HCT116 (cell line): ENCODE measurements at regions not wholly inside any gene's neighbourhood (a gene's known extent, or its start where the extent isn't known, plus 50 kb on each side); places are given as distances from the start of the nearest gene placed in this dataset.

Source experiments
- ATAC-seq: fragments of 200-7000 bp; cut with Tn5 transposase; 2 replicates; pipeline ENCODE4 v1.9.1; 2020; ENCODE audit warnings: mild to moderate bottlenecking, moderate library complexity
- BruUV-seq: library from RNA; stranded (reverse); fragments of 400-500 nt; replicated peaks from 2 replicates; lab custom pipeline; 2021; lab: Mats Ljungman, UMichigan
- CTCF ChIA-PET: fragments of 300-600 bp; sonication (Branson Sonifier 250); formaldehyde crosslinking; loops from one replicate; lab custom pipeline; 2021; ENCODE audit warnings: antibody characterized with exemption; lab: Charles Lee
- POLR2A ChIA-PET: fragments of 300-600, 350-600 bp; sonication (Branson Sonifier 250); formaldehyde crosslinking; loops from one replicate; lab custom pipeline; 2021; ENCODE audit warnings: antibody characterized with exemption; lab: Charles Lee
- RAD21 ChIA-PET, 2 experiments: fragments of 300-600 bp; sonication (Branson Sonifier 250); formaldehyde crosslinking; loops; one replicate each; lab custom pipeline; 2023; ENCODE audit warnings: low total read pairs in 2 of 2; ENCODE audit not compliant: uncharacterized antibody in 2 of 2, unreplicated experiment in 2 of 2, low non-redundant PET in 1 of 2; lab: Charles Lee
- DNase-seq: peaks from one replicate; pipeline ENCODE4 v3.0.0-alpha.2; 2010; ENCODE audit warnings: low read depth, low spot score
- H2AFZ ChIP-seq: fragments of 200-600 bp; shearing (Covaris generic), sonication (generic); 2 replicates; pipeline ENCODE4 v1.6.1; 2017; ENCODE audit warnings: low read depth, mixed run types, mixed read lengths, antibody characterized with exemption, low read length; ENCODE audit not compliant: poor library complexity, severe bottlenecking
- H3K27ac ChIP-seq: 2 replicates; pipeline ENCODE4 v1.5.1; 2012; ENCODE audit warnings: low read depth, low read length
- H3K27me3 ChIP-seq: fragments of 200-600 bp; sonication (generic); 2 replicates; pipeline ENCODE4 v1.6.1; 2016; ENCODE audit warnings: mixed run types, low read length, mixed read lengths; ENCODE audit not compliant: insufficient read depth
- H3K36me3 ChIP-seq, 2 experiments: fragments of 200-500 bp in 1 of 2; fragments of 200-600 bp in 1 of 2; sonication (Bioruptor generic) in 1 of 2; sonication (generic) in 1 of 2; 2 replicates each; pipeline versions ENCODE4 v1.5.1 to v1.6.1; 2014 to 2016; ENCODE audit warnings: low read length in 2 of 2, inconsistent platforms in 1 of 2, mixed read lengths in 1 of 2, mixed run types in 1 of 2; ENCODE audit not compliant: insufficient read depth in 2 of 2, control insufficient read depth in 1 of 2
- H3K4me1 ChIP-seq, 2 experiments: fragments of 200-600 bp in 1 of 2; sonication (generic) in 1 of 2; 2 replicates each; pipeline versions ENCODE4 v1.5.1 to v1.6.1; 2012 to 2017; ENCODE audit warnings: low read length in 2 of 2, inconsistent platforms in 1 of 2, mild to moderate bottlenecking in 1 of 2, mixed read lengths in 1 of 2, mixed run types in 1 of 2, moderate library complexity in 1 of 2; ENCODE audit not compliant: insufficient read depth in 2 of 2, control insufficient read depth in 1 of 2
- H3K4me2 ChIP-seq: fragments of 200-600 bp; sonication (generic); 2 replicates; pipeline ENCODE4 v1.6.1; 2017; ENCODE audit warnings: mixed run types, low read length, mixed read lengths
- H3K4me3 ChIP-seq, 2 experiments: fragments of 200-600 bp in 1 of 2; sonication (generic) in 1 of 2; replicated peaks in 1 of 2; 2 replicates each; pipeline ENCODE4 v1.5.1; 2011 to 2016; ENCODE audit warnings: low read length in 2 of 2, control low read depth in 1 of 2, low read depth in 1 of 2, mild to moderate bottlenecking in 1 of 2, mixed read lengths in 1 of 2, mixed run types in 1 of 2
- H3K79me2 ChIP-seq: fragments of 200-600 bp; sonication (generic); 2 replicates; pipeline ENCODE4 v1.6.1; 2017; ENCODE audit warnings: mild to moderate bottlenecking, mixed run types, low read length, moderate library complexity, mixed read lengths; ENCODE audit not compliant: insufficient read depth
- H3K9ac ChIP-seq: fragments of 200-600 bp; sonication (generic); 2 replicates; pipeline ENCODE4 v1.6.1; 2016; ENCODE audit warnings: low read length, mixed read lengths
- H3K9me2 ChIP-seq: fragments of 200-600 bp; sonication (generic), shearing (Covaris generic); 2 replicates; pipeline ENCODE4 v1.6.1; 2017; ENCODE audit warnings: mixed run types, mild to moderate bottlenecking, moderate library complexity; ENCODE audit not compliant: insufficient read depth
- H3K9me3 ChIP-seq, 2 experiments: fragments of 200-500 bp in 1 of 2; fragments of 200-600 bp in 1 of 2; sonication (Bioruptor generic) in 1 of 2; sonication (generic) in 1 of 2; 2 replicates each; pipeline ENCODE4 v1.6.1; 2014 to 2017; ENCODE audit warnings: low read length in 2 of 2, mixed read lengths in 2 of 2, inconsistent platforms in 1 of 2, low read depth in 1 of 2, mild to moderate bottlenecking in 1 of 2, mixed run types in 1 of 2, moderate library complexity in 1 of 2; ENCODE audit not compliant: control insufficient read depth in 1 of 2, insufficient read depth in 1 of 2
- H4K20me1 ChIP-seq: fragments of 200-600 bp; sonication (generic), shearing (Covaris generic); 2 replicates; pipeline ENCODE4 v1.6.1; 2017; ENCODE audit warnings: mixed run types, mild to moderate bottlenecking, moderate library complexity; ENCODE audit not compliant: insufficient read depth
- CEBPB ChIP-seq: IDR thresholded peaks from 2 replicates; pipeline ENCODE4 v1.6.1; 2012; ENCODE audit warnings: low read depth
- EGR1 ChIP-seq: IDR thresholded peaks from 2 replicates; pipeline ENCODE4 v1.6.1; 2012; ENCODE audit warnings: low read depth
- ELF1 ChIP-seq: IDR thresholded peaks from 2 replicates; pipeline ENCODE4 v1.6.1; 2012; ENCODE audit warnings: low read depth, borderline replicate concordance
- EZH2 ChIP-seq: fragments of 200-600 bp; sonication (generic); IDR thresholded peaks from 2 replicates; pipeline ENCODE4 v1.6.1; 2017; ENCODE audit warnings: antibody characterized with exemption, mixed run types
- EZH2phosphoT487 ChIP-seq: fragments of 200-600 bp; IDR thresholded peaks from 2 replicates; pipeline ENCODE4 v1.6.1; 2018; ENCODE audit warnings: antibody characterized with exemption, borderline replicate concordance
- JUND ChIP-seq: IDR thresholded peaks from 2 replicates; pipeline ENCODE4 v1.6.1; 2012
- POLR2A ChIP-seq: IDR thresholded peaks from 2 replicates; pipeline ENCODE4 v1.7.0; 2011; ENCODE audit warnings: borderline replicate concordance; ENCODE audit not compliant: insufficient read depth, insufficient read length; ENCODE audit errors: extremely low read depth
- RAD21 ChIP-seq: IDR thresholded peaks from 2 replicates; pipeline ENCODE4 v1.6.1; 2012; ENCODE audit warnings: low read depth, mild to moderate bottlenecking
- SIN3A ChIP-seq: IDR thresholded peaks from 2 replicates; pipeline ENCODE4 v1.6.1; 2012; ENCODE audit warnings: low read depth
- YY1 ChIP-seq: IDR thresholded peaks from 2 replicates; pipeline ENCODE4 v1.6.1; 2011; ENCODE audit warnings: low read length, low read depth, moderate library complexity, mild to moderate bottlenecking; ENCODE audit not compliant: insufficient replicate concordance; ENCODE audit errors: extremely low read depth
- ZFX ChIP-seq: fragments of 450-650 bp; IDR thresholded peaks from 2 replicates; pipeline ENCODE4 v1.6.1; 2017
- ZNF274 ChIP-seq: fragments of 200-500 bp; sonication (Bioruptor generic); IDR thresholded peaks from 2 replicates; pipeline ENCODE4 v1.6.1; 2014; ENCODE audit warnings: mild to moderate bottlenecking, low read depth, low read length, inconsistent platforms
- intact Hi-C: fragments of 100-400 bp; cut with micrococcal nuclease; formaldehyde crosslinking; loops from 2 replicates; pipeline ENCODE4 v1.10.0; 2022
- TF ChIP-seq, protein P1 (sequence below): IDR thresholded peaks from 2 replicates; pipeline ENCODE4 v1.6.1; 2012; ENCODE audit warnings: low read depth
- TF ChIP-seq, protein P2 (sequence below): IDR thresholded peaks from 2 replicates; pipeline ENCODE4 v1.6.1; 2011; ENCODE audit warnings: mild to moderate bottlenecking, low read length, moderate library complexity; ENCODE audit not compliant: insufficient replicate concordance; ENCODE audit errors: extremely low read depth

DNA sequence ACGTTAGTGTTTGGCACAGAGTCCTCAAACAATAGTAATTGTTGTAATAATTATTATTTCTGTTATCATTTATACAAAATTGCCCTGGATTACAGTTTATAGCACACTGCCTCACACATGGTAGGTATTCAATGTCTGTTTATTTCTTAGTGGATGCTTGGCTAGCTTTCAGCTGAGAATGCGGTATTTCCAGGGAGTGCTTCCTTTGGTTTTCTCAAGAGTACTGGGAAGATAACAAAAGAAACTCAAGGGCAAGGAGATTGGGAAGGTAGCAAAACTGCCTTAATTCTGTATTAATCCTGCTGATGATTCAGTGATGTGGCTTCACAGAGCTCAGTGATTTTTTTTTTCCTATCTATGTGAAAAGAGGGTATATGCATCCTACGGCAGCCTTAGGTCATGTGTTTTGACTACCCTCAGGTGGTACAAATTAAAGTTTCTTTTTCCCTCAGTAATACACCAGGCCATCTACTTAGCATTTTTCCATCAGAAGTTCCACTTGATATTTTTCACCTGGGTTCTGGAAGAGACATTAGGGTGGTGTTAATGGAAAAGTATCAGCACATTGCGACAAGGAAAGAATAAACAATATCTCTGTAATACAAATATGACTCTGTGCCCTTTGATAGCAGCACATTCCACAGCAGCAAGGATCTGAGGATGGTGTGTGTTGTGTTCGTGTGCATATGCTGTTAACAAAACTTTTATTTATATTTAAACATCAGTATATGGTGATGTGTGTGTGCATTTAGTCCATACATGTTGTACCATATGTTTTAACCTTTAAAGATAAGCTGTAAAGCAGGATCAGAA, 124.3 kb upstream of the RASGEF1B start:
- no peak overlapping the region for H2AFZ ChIP-seq
- no peaks in the 10 kb centered on the region for H4K20me1 ChIP-seq
- no peak overlapping the region for H3K9ac ChIP-seq
- intact Hi-C loops, result no loop called here
- no peak overlapping the region for H3K4me3 ChIP-seq
- TF ChIP-seq, protein P1, sequence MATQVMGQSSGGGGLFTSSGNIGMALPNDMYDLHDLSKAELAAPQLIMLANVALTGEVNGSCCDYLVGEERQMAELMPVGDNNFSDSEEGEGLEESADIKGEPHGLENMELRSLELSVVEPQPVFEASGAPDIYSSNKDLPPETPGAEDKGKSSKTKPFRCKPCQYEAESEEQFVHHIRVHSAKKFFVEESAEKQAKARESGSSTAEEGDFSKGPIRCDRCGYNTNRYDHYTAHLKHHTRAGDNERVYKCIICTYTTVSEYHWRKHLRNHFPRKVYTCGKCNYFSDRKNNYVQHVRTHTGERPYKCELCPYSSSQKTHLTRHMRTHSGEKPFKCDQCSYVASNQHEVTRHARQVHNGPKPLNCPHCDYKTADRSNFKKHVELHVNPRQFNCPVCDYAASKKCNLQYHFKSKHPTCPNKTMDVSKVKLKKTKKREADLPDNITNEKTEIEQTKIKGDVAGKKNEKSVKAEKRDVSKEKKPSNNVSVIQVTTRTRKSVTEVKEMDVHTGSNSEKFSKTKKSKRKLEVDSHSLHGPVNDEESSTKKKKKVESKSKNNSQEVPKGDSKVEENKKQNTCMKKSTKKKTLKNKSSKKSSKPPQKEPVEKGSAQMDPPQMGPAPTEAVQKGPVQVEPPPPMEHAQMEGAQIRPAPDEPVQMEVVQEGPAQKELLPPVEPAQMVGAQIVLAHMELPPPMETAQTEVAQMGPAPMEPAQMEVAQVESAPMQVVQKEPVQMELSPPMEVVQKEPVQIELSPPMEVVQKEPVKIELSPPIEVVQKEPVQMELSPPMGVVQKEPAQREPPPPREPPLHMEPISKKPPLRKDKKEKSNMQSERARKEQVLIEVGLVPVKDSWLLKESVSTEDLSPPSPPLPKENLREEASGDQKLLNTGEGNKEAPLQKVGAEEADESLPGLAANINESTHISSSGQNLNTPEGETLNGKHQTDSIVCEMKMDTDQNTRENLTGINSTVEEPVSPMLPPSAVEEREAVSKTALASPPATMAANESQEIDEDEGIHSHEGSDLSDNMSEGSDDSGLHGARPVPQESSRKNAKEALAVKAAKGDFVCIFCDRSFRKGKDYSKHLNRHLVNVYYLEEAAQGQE, result no peak
- TF ChIP-seq EZH2 (no peak), ELF1 (no peak), EGR1 (no peak), EZH2phosphoT487 (no peak), CEBPB (no peak), RAD21 (no peak), ZNF274 (no peak), SIN3A (no peak), POLR2A (no peak), ZFX (no peak), JUND (no peak), YY1 (no peak)
- TF ChIP-seq, protein P2, sequence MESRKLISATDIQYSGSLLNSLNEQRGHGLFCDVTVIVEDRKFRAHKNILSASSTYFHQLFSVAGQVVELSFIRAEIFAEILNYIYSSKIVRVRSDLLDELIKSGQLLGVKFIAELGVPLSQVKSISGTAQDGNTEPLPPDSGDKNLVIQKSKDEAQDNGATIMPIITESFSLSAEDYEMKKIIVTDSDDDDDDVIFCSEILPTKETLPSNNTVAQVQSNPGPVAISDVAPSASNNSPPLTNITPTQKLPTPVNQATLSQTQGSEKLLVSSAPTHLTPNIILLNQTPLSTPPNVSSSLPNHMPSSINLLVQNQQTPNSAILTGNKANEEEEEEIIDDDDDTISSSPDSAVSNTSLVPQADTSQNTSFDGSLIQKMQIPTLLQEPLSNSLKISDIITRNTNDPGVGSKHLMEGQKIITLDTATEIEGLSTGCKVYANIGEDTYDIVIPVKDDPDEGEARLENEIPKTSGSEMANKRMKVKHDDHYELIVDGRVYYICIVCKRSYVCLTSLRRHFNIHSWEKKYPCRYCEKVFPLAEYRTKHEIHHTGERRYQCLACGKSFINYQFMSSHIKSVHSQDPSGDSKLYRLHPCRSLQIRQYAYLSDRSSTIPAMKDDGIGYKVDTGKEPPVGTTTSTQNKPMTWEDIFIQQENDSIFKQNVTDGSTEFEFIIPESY, result no peak
- H3K27ac ChIP-seq, result no peak overlapping the region
- no peaks in the 10 kb centered on the region for H3K4me1 ChIP-seq
- no peaks in the 10 kb centered on the region for H3K79me2 ChIP-seq
- H3K36me3 ChIP-seq, result no peaks in the 10 kb centered on the region
- ChIA-PET CTCF (no interaction called here), RAD21 (no interaction called here), POLR2A (no interaction called here)
- no peaks in the 10 kb centered on the region for H3K9me3 ChIP-seq
- peaks cover 17% of the 10 kb centered on the region for H3K27me3 ChIP-seq
- DNase-seq (no peak), ATAC-seq (no peak)
- BruUV-seq, result no TSS peak
- H3K4me2 ChIP-seq, result no peak overlapping the region
- H3K9me2 ChIP-seq, result no peaks in the 10 kb centered on the region
